Progenitor cell of endocrine pancreas (in vitro differentiated cells): ENCODE measurements at regions not wholly inside any gene's neighbourhood (a gene's known extent, or its start where the extent isn't known, plus 50 kb on each side); places are given as distances from the start of the nearest gene placed in this dataset.

Experiments
- DNase-seq: peaks from one replicate; pipeline ENCODE4 v3.0.0; 2021; ENCODE audit warnings: low spot score; ENCODE audit not compliant: unreplicated experiment
- H3K27ac Mint-ChIP-seq: 2 replicates; pipeline ENCODE4 v1.8.0; 2021; ENCODE audit warnings: mild to moderate bottlenecking, moderate library complexity, mixed read lengths
- H3K27me3 Mint-ChIP-seq: 2 replicates; pipeline ENCODE4 v1.8.0; 2021; ENCODE audit warnings: mixed read lengths
- H3K36me3 Mint-ChIP-seq: 2 replicates; pipeline ENCODE4 v1.8.0; 2022; ENCODE audit warnings: mixed read lengths; ENCODE audit not compliant: insufficient read depth
- H3K4me1 Mint-ChIP-seq: 2 replicates; pipeline ENCODE4 v1.8.0; 2021; ENCODE audit warnings: low read depth, mixed read lengths
- H3K4me3 Mint-ChIP-seq: 2 replicates; pipeline ENCODE4 v1.8.0; 2021; ENCODE audit warnings: low read depth, mild to moderate bottlenecking, moderate library complexity, mixed read lengths
- H3K9me3 Mint-ChIP-seq: 2 replicates; pipeline ENCODE4 v1.8.0; 2021; ENCODE audit warnings: low read depth, mixed read lengths
- CTCF ChIP-seq: fragments of 200-600 bp; sonication (generic); IDR thresholded peaks from one replicate; pipeline ENCODE4 v1.5.0; 2021; ENCODE audit warnings: antibody characterized with exemption, mild to moderate bottlenecking; ENCODE audit not compliant: unreplicated experiment

DNA sequence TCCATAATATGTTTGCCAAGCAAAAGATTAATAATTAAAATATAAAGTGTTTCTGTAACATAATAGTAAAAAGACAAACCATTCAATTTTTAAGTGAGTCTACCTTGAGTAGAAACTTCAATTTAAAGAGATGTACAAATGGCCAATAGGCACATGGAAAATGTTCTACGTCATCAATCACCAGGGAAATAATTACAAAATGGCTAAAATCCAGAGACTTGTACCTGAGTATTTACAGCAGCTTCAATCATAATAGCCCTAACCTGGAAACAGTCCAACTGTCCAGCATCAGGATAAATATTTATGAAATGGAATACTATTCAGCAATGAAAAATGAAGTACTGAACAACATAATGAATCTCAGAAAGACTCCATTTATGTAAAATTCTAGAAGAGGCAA is 95.5 kb upstream of the FAR2 start:
- no peaks in the 10 kb centered on the region for H3K27me3 Mint-ChIP-seq
- no peak for DNase-seq
- H3K4me3 Mint-ChIP-seq, result no peak overlapping the region
- peaks cover 3% of the 10 kb centered on the region for H3K9me3 Mint-ChIP-seq
- H3K27ac Mint-ChIP-seq, result no peak overlapping the region
- TF ChIP-seq CTCF, result no peak
- no peaks in the 10 kb centered on the region for H3K36me3 Mint-ChIP-seq
- peaks cover 1% of the 10 kb centered on the region for H3K4me1 Mint-ChIP-seq

GRCh38 chr12:29054858-29055663 is 94.0 kb upstream of the FAR2 start:
- no peak for TF ChIP-seq CTCF
- Mint-ChIP-seq H3K9me3 (peaks cover 3% of the 10 kb centered on the region), H3K27ac (no peak overlapping the region), H3K36me3 (no peaks in the 10 kb centered on the region), H3K27me3 (no peaks in the 10 kb centered on the region), H3K4me1 (peaks cover 1% of the 10 kb centered on the region), H3K4me3 (no peak overlapping the region)
- DNase-seq, result no peak

DNA sequence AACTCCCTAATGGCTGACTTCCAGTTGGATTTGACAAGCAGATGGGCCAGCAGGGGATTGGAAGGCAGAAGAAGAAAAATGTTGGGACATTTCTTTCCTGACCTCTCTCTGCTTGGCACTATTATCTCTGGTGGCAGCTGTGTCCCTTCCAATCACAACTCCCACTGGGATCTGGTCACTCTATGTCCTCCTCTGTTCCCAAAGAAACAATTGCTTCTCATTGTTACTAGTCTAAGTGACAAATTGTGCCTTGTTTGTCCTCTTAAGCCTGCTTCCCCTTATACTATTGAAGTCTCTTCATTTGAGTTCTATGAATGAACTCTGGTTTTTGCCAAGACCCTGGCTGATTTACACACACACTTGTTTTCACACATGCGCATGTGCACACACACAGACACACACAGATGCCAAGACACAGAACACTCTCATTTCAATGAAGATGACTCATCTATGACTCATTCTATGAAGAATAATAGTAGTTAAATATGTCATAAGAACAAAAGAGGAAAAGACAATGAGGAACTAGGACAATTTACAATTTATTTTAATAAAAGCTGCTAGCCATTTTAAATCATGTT is 83.0 kb upstream of the FAR2 start:
- no peaks in the 10 kb centered on the region for H3K27me3 Mint-ChIP-seq
- no peak overlapping the region for H3K4me3 Mint-ChIP-seq
- no peak overlapping the region for H3K27ac Mint-ChIP-seq
- peaks cover 4% of the 10 kb centered on the region for H3K4me1 Mint-ChIP-seq
- peaks cover 3% of the 10 kb centered on the region for H3K9me3 Mint-ChIP-seq
- TF ChIP-seq CTCF, result no peak
- H3K36me3 Mint-ChIP-seq, result no peaks in the 10 kb centered on the region
- no peak for DNase-seq

DNA sequence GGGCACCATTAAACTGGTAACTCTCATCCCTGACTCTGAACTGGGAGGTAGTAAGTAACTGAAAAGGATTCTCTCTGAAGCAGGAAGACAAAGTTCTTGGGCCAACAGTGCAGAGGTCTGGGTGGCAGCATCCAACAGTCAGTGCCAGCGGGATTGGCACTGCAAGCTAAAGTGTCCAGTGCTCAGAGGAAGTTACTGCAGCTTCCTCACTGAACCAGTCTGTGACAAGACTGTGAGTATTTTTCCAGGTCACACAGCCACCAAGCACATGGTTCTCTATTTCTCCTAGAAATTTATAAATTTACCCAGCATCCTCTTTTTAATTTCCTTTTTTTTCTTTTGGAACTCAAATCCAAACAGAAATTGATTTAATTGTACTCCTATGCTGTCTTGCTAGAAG is 81.6 kb upstream of the FAR2 start:
- peaks cover 7% of the 10 kb centered on the region for H3K4me1 Mint-ChIP-seq
- no peak overlapping the region for H3K4me3 Mint-ChIP-seq

DNA sequence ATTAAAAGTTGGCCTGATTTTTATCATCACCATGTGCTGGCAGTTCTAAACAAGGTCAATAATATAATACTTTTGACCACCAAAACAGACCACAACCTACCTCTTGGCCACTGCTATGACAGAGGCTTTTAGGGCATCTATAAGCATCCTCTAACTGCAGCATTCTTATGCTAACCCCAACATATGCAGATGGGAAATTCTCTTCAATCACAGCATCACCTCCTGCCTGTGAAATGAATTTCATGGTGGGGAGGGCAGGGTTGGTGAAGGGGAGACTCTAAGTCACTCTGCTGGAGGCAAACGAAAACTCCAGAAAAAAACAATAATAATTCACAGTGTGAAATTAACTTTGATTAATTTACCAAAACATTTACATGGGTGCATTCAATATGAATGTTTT is 78.8 kb upstream of the FAR2 start:
- Mint-ChIP-seq H3K36me3 (no peaks in the 10 kb centered on the region), H3K4me1 (peaks cover 7% of the 10 kb centered on the region), H3K27me3 (no peaks in the 10 kb centered on the region), H3K4me3 (no peak overlapping the region), H3K9me3 (no peaks in the 10 kb centered on the region), H3K27ac (no peak overlapping the region)
- TF ChIP-seq CTCF, result no peak
- DNase-seq, result no peak

More for the DNA sequence above, 81.6 kb upstream of the FAR2 start:
- TF ChIP-seq CTCF, result no peak
- no peaks in the 10 kb centered on the region for H3K36me3 Mint-ChIP-seq
- H3K27me3 Mint-ChIP-seq, result no peaks in the 10 kb centered on the region
- H3K9me3 Mint-ChIP-seq, result no peaks in the 10 kb centered on the region
- H3K27ac Mint-ChIP-seq, result no peak overlapping the region
- no peak for DNase-seq
